ENCODE measurements at regions not wholly inside any gene's neighbourhood (a gene's known extent, or its start where the extent isn't known, plus 50 kb on each side); places are given as distances from the start of the nearest gene placed in this dataset.

- TF ChIP-seq CTCF (IDR thresholded peaks at IDR 0.05) (no peak), POLR2A (IDR thresholded peaks at IDR 0.05) (no peak)
These were observed 1244.1 kb upstream of the ADGRL4 start for GRCh38 chr1:80250573-80251168.
